ENCODE measurements at regions not wholly inside any gene's neighbourhood (a gene's known extent, or its start where the extent isn't known, plus 50 kb on each side); places are given as distances from the start of the nearest gene placed in this dataset.

DNA sequence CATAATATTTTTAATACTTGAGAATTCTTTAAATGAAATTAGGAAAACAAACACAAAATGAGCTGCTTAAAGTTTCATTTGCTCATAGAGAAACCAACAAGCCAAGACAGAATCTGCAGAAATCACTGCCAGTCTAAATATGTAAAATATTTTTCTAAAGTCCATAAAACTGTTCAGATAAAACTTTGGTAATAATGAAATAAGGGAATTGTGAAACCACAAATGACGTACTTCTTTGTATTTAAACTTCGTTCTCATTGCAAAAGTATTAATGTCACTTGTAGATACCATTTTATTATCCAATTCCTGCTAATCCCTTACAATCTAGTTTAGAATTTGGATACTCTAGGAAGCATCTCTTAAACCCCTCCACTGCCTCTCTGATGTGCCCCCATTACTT lies 234.5 kb upstream of the NEGR1 start:
- H3K4me2 ChIP-seq (ENCODE audit: control insufficient read depth, insufficient read depth) = no peak overlapping the region
- H2AFZ ChIP-seq (ENCODE audit: control insufficient read depth, low read depth, low read length) = no peak overlapping the region
- no peaks in the 10 kb centered on the region for H3K79me2 ChIP-seq (ENCODE audit: control insufficient read depth, insufficient read depth, low read length)
- TF ChIP-seq NFYB (IDR thresholded peaks at IDR 0.05; ENCODE audit: insufficient read depth, low read depth, low read length) = no peak
- no peak for TF ChIP-seq ZNF207 (IDR thresholded peaks at IDR 0.05; ENCODE audit: borderline replicate concordance)
- TF ChIP-seq HDGF (IDR thresholded peaks at IDR 0.05) = no peak
- no peak for TF ChIP-seq RAD21 (IDR thresholded peaks at IDR 0.05; ENCODE audit: insufficient read depth, low read depth, low read length)
- TF ChIP-seq STAT1 (conservative IDR thresholded peaks at IDR 0.05) = no peak
- no peak for TF ChIP-seq PAX8 (IDR thresholded peaks at IDR 0.05)
- no peak for TF ChIP-seq NFXL1 (IDR thresholded peaks at IDR 0.05; ENCODE audit: borderline replicate concordance)
- TF ChIP-seq ETV6 (conservative IDR thresholded peaks at IDR 0.05 in 1 of 2, IDR thresholded peaks at IDR 0.05 in 1 of 2; ENCODE audit: borderline replicate concordance in 1 of 2, low read depth in 1 of 2) = no peak
- no peak for TF ChIP-seq MEF2B (IDR thresholded peaks at IDR 0.05; ENCODE audit: partially characterized antibody, poor library complexity, severe bottlenecking)
- TF ChIP-seq DPF2 (IDR thresholded peaks at IDR 0.05) = no peak
- no peak for TF ChIP-seq ZNF384 (IDR thresholded peaks at IDR 0.05; ENCODE audit: borderline replicate concordance, low read depth, low read length)
- no peak for TF ChIP-seq LARP7 (IDR thresholded peaks at IDR 0.05)
- no peak for TF ChIP-seq FOXM1 (IDR thresholded peaks at IDR 0.05; ENCODE audit: low read depth, low read length)
- no peak for TF ChIP-seq MTA3 (IDR thresholded peaks at IDR 0.05; ENCODE audit: borderline replicate concordance, low read length)
- TF ChIP-seq POU2F2 (IDR thresholded peaks at IDR 0.05; ENCODE audit: borderline replicate concordance, low read depth, low read length) = no peak
- no peak for TF ChIP-seq USF2 (IDR thresholded peaks at IDR 0.05; ENCODE audit: borderline replicate concordance, low read depth, low read length)
- no peak for TF ChIP-seq NBN (IDR thresholded peaks at IDR 0.05)
- no peak for TF ChIP-seq KDM1A (IDR thresholded peaks at IDR 0.05; ENCODE audit: borderline replicate concordance)
- in situ Hi-C loops (cut with MboI) (no loop called here), intact Hi-C loops (cut with micrococcal nuclease; ENCODE audit: unreplicated experiment) (no loop called here)
- no peak overlapping the region for H3K9ac ChIP-seq (ENCODE audit: control insufficient read depth, insufficient read depth, low read length)
- no peaks in the 10 kb centered on the region for H3K4me1 ChIP-seq (ENCODE audit: control insufficient read depth, insufficient read depth, low read length)
- no peak for FAIRE-seq
- ChIA-PET RAD21 (ENCODE audit: unreplicated experiment) (no interaction called here), SMC1A (ENCODE audit: uncharacterized antibody, unreplicated experiment) (no interaction called here), CTCF (no interaction called here), POLR2A (no interaction called here)
- no peaks in the 10 kb centered on the region for H3K27me3 ChIP-seq (replicated peaks in 1 of 2; ENCODE audit: control insufficient read depth in 2 of 2, insufficient read depth in 2 of 2, low read length in 1 of 2)
- H3K4me3 ChIP-seq = no peak overlapping the region
- no peaks in the 10 kb centered on the region for H4K20me1 ChIP-seq (ENCODE audit: control insufficient read depth, insufficient read depth)
- no peak for DNase-seq (ENCODE audit: low read depth, low spot score)
- ATAC-seq = no peak
- no TSS peak for BruUV-seq (replicated peaks)
- no peak overlapping the region for H3K27ac ChIP-seq (ENCODE audit: control insufficient read depth, insufficient read depth)
- no peaks in the 10 kb centered on the region for H3K36me3 ChIP-seq (ENCODE audit: control insufficient read depth in 2 of 2, insufficient read depth in 2 of 2, low read length in 1 of 2)
- H3K9me3 ChIP-seq (replicated peaks; ENCODE audit: control insufficient read depth, insufficient read depth, low read length) = no peaks in the 10 kb centered on the region
- WGBS (ENCODE audit: insufficient coverage, insufficient replicate concordance, low lambda C conversion rate, missing lambda C conversion rate) = 0% methylated on average over 2 of the region's 2 CpGs
